Endothelial cell of umbilical vein (primary cell): ENCODE measurements at regions not wholly inside any gene's neighbourhood (a gene's known extent, or its start where the extent isn't known, plus 50 kb on each side); places are given as distances from the start of the nearest gene placed in this dataset.

ENCODE experiments used
- BruUV-seq: library from RNA; stranded (reverse); fragments of 400-500 nt; replicated peaks from 2 replicates; lab custom pipeline; 2021; lab: Mats Ljungman, UMichigan
- CTCF ChIA-PET: fragments of 300-600, 350-600 bp; sonication (Branson Sonifier 250); formaldehyde crosslinking; loops from one replicate; lab custom pipeline; 2021; ENCODE audit warnings: antibody characterized with exemption, inconsistent platforms; lab: Charles Lee
- POLR2A ChIA-PET: fragments of 300-600, 350-600 bp; sonication (Branson Sonifier 250); formaldehyde crosslinking; loops from one replicate; lab custom pipeline; 2021; ENCODE audit warnings: antibody characterized with exemption, inconsistent platforms; lab: Charles Lee
- DNase-seq: peaks from one replicate; pipeline ENCODE4 v3.0.0-alpha.2; 2011; ENCODE audit warnings: low read depth, low spot score
- FAIRE-seq: peaks from 2 replicates; lab custom pipeline; 2011; peaks lifted over from hg19 to GRCh38; lab: Jason Lieb, UNC
- H2AFZ ChIP-seq: 2 replicates; pipeline ENCODE4 v1.6.0; 2012; ENCODE audit warnings: low read depth, low read length, control low read depth, inconsistent platforms
- H3K27ac ChIP-seq: 2 replicates; pipeline ENCODE4 v1.5.1; 2011; ENCODE audit warnings: low read depth, mild to moderate bottlenecking, control low read depth, low read length, moderate library complexity; ENCODE audit not compliant: insufficient read depth
- H3K27me3 ChIP-seq, 2 experiments: 2 replicates each; pipeline versions ENCODE4 v1.6.0 to v1.6.1; 2011; ENCODE audit warnings: low read length in 2 of 2, mixed read lengths in 1 of 2; ENCODE audit not compliant: control insufficient read depth in 2 of 2, insufficient read depth in 2 of 2
- H3K36me3 ChIP-seq, 2 experiments: 2 replicates in 1 of 2; 3 replicates in 1 of 2; pipeline ENCODE4 v1.5.1; 2011; ENCODE audit warnings: low read length in 2 of 2, mild to moderate bottlenecking in 1 of 2, moderate library complexity in 1 of 2; ENCODE audit not compliant: control insufficient read depth in 2 of 2, insufficient read depth in 2 of 2; ENCODE audit errors: extremely low read depth in 1 of 2
- H3K4me1 ChIP-seq: 3 replicates; pipeline ENCODE4 v1.5.1; 2011; ENCODE audit warnings: mild to moderate bottlenecking, low read length; ENCODE audit not compliant: control insufficient read depth, insufficient read depth; ENCODE audit errors: extremely low read depth
- H3K4me2 ChIP-seq: 2 replicates; pipeline ENCODE4 v1.6.1; 2011; ENCODE audit warnings: low read length, control low read depth, mixed read lengths; ENCODE audit not compliant: insufficient read depth
- H3K4me3 ChIP-seq, 3 experiments: fragments of 200-600 bp in 1 of 3; sonication (generic), shearing (Covaris generic) in 1 of 3; replicated peaks in 1 of 3; 2 replicates each; pipeline ENCODE4 v1.5.1; 2011 to 2016; ENCODE audit warnings: control low read depth in 3 of 3, low read length in 3 of 3, mild to moderate bottlenecking in 2 of 3, inconsistent platforms in 1 of 3, low read depth in 1 of 3, moderate library complexity in 1 of 3; ENCODE audit not compliant: insufficient read depth in 1 of 3
- H3K79me2 ChIP-seq: 2 replicates; pipeline ENCODE4 v1.6.0; 2012; ENCODE audit warnings: low read length, inconsistent platforms; ENCODE audit not compliant: control insufficient read depth, insufficient read depth
- H3K9ac ChIP-seq: replicated peaks from 2 replicates; pipeline ENCODE3; 2011; ENCODE audit warnings: low read length, control low read depth; ENCODE audit not compliant: insufficient read depth; ENCODE audit errors: extremely low read depth
- H3K9me1 ChIP-seq: replicated peaks from 3 replicates; pipeline ENCODE4 v1.6.0; 2011; ENCODE audit warnings: mild to moderate bottlenecking, low read length; ENCODE audit not compliant: control insufficient read depth, insufficient read depth; ENCODE audit errors: extremely low read depth
- H3K9me3 ChIP-seq: replicated peaks from 2 replicates; pipeline ENCODE4 v1.5.1; 2012; ENCODE audit warnings: low read length, inconsistent platforms; ENCODE audit not compliant: control insufficient read depth, insufficient read depth
- H4K20me1 ChIP-seq: replicated peaks from 2 replicates; pipeline ENCODE3; 2011; ENCODE audit warnings: mild to moderate bottlenecking, low read length; ENCODE audit not compliant: control insufficient read depth, insufficient read depth; ENCODE audit errors: extremely low read depth
- CTCF ChIP-seq, 2 donors: IDR thresholded peaks; 1 replicate in 1 of 2; 2 replicates in 1 of 2; pipeline ENCODE4 v1.5.1; 2011; ENCODE audit warnings: low read length in 2 of 2, mild to moderate bottlenecking in 2 of 2, moderate library complexity in 2 of 2, control low read depth in 1 of 2, inconsistent platforms in 1 of 2, low read depth in 1 of 2; ENCODE audit not compliant: insufficient read depth in 1 of 2; ENCODE audit errors: extremely low read depth in 1 of 2
- EZH2 ChIP-seq: IDR thresholded peaks from 2 replicates; pipeline ENCODE4 v1.6.1; 2012; ENCODE audit warnings: borderline replicate concordance, low read depth, mild to moderate bottlenecking, moderate library complexity, low read length, inconsistent platforms; ENCODE audit not compliant: severe bottlenecking
- GATA2 ChIP-seq: IDR thresholded peaks from 2 replicates; pipeline ENCODE4 v1.7.0; 2011; ENCODE audit warnings: low read depth, mild to moderate bottlenecking, moderate library complexity, mixed read lengths, low read length; ENCODE audit not compliant: insufficient read length, insufficient read depth
- JUN ChIP-seq: IDR thresholded peaks from 2 replicates; pipeline ENCODE4 v1.6.1; 2011; ENCODE audit warnings: borderline replicate concordance, low read depth; ENCODE audit not compliant: insufficient read length, insufficient read depth
- MYC ChIP-seq: IDR thresholded peaks from one replicate; pipeline ENCODE4 v1.6.1; 2011; ENCODE audit warnings: mild to moderate bottlenecking, low read depth, low read length
- POLR2A ChIP-seq: IDR thresholded peaks from 2 replicates; pipeline ENCODE4 v1.6.1; 2012; ENCODE audit warnings: low read depth, mild to moderate bottlenecking, control low read depth, low read length
- POLR2AphosphoS5 ChIP-seq: IDR thresholded peaks from 2 replicates; pipeline ENCODE4 v1.6.1; 2012; ENCODE audit warnings: low read depth, mild to moderate bottlenecking, control low read depth, low read length, moderate library complexity; ENCODE audit not compliant: insufficient read depth
- dilution Hi-C: fragments of 300-500 bp; cut with MboI; formaldehyde crosslinking; loops from one replicate; pipeline ENCODE4 v1.15.0; 2019; ENCODE audit warnings: low sequenced_read_pairs; ENCODE audit not compliant: extremely low pct_ligation_motif_present
- intact Hi-C: fragments of 100-400 bp; cut with micrococcal nuclease; formaldehyde crosslinking; loops from one replicate; pipeline ENCODE4 v1.10.0; 2022
- TF ChIP-seq, protein P1 (sequence below): IDR thresholded peaks from 2 replicates; pipeline ENCODE4 v1.6.1; 2011; ENCODE audit not compliant: insufficient read depth, insufficient read length

DNA sequence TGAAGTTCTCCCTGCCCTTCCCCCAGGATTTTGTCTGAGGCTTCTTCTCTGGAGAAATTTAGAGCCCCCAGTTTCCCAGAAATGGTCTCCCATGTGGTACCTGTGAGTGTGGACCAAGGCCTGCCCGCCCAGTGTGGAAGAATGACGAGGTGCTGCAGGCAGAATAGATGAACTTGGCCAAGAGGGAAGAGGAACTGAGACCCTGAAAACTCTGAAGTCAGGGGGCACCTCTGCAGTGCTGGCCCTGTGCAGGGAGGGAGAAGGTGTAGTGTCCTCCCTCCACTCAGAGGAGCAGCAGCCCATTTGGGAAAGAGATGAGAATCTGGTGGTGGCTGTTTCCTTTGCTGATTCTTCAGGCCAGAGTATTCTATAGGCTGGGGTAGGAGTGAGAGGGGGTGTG is 115.2 kb upstream of the PCGF5 start:
- no peak for TF ChIP-seq MYC
- no peak for TF ChIP-seq JUN
- ChIA-PET POLR2A (no interaction called here), CTCF (no interaction called here)
- Histone ChIP-seq H3K4me1 (no peaks in the 10 kb centered on the region), H4K20me1 (no peaks in the 10 kb centered on the region), H3K27ac (no peak overlapping the region), H3K79me2 (no peaks in the 10 kb centered on the region), H3K4me3 (no peak overlapping the region), H3K9ac (no peak overlapping the region), H3K27me3 (peaks cover 3 to 6% of the 10 kb centered on the region in 2 experiments), H3K9me3 (no peaks in the 10 kb centered on the region), H2AFZ (no peak overlapping the region), H3K36me3 (no peaks in the 10 kb centered on the region), H3K9me1 (no peaks in the 10 kb centered on the region), H3K4me2 (no peak overlapping the region)
- no peak for FAIRE-seq
- DNase-seq = no peak
- BruUV-seq = no TSS peak
- dilution Hi-C loops (no loop called here), intact Hi-C loops (no loop called here)

GRCh38 chr10:91108820-91109219 is 111.6 kb upstream of the PCGF5 start:
- Histone ChIP-seq H3K9ac (no peak overlapping the region), H3K4me3 (no peak overlapping the region), H3K9me1 (no peaks in the 10 kb centered on the region), H3K36me3 (no peaks in the 10 kb centered on the region), H2AFZ (no peak overlapping the region), H3K4me1 (no peaks in the 10 kb centered on the region), H4K20me1 (no peaks in the 10 kb centered on the region), H3K9me3 (no peaks in the 10 kb centered on the region), H3K27ac (no peak overlapping the region), H3K27me3 (peaks cover 3 to 6% of the 10 kb centered on the region in 2 experiments), H3K79me2 (no peaks in the 10 kb centered on the region), H3K4me2 (no peak overlapping the region)
- no TSS peak for BruUV-seq
- ChIA-PET POLR2A (no interaction called here), CTCF (no interaction called here)
- no peak for TF ChIP-seq CTCF (IDR thresholded peaks at IDR 0.05; ENCODE audit: extremely low read depth in 1 of 2, insufficient read depth in 1 of 2, low read depth in 1 of 2, low read length in 2 of 2)
- TF ChIP-seq POLR2A = no peak
- TF ChIP-seq POLR2AphosphoS5 = no peak
- no peak for TF ChIP-seq GATA2
- TF ChIP-seq EZH2 = no peak
- no peak for TF ChIP-seq MYC
- TF ChIP-seq, protein P1, sequence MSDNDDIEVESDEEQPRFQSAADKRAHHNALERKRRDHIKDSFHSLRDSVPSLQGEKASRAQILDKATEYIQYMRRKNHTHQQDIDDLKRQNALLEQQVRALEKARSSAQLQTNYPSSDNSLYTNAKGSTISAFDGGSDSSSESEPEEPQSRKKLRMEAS = no peak
- no peak for TF ChIP-seq JUN
- no peak for FAIRE-seq
- intact Hi-C loops (no loop called here), dilution Hi-C loops (no loop called here)
- DNase-seq = no peak
